GM12864 (cell line): ENCODE measurements at regions not wholly inside any gene's neighbourhood (a gene's known extent, or its start where the extent isn't known, plus 50 kb on each side); places are given as distances from the start of the nearest gene placed in this dataset.

Experiments
- DNase-seq: peaks from one replicate; pipeline ENCODE4 v3.0.0-alpha.2; 2011; ENCODE audit warnings: low read depth
- H3K4me3 ChIP-seq: 2 replicates; pipeline ENCODE4 v1.5.1; 2011; ENCODE audit warnings: mild to moderate bottlenecking, low read depth, low read length, control low read depth
- TF ChIP-seq, protein P1 (sequence below): IDR thresholded peaks from 2 replicates; pipeline ENCODE4 v1.5.1; 2011; ENCODE audit warnings: low read depth, mild to moderate bottlenecking, moderate library complexity, low read length, control low read depth, inconsistent platforms; ENCODE audit errors: missing control alignments

DNA sequence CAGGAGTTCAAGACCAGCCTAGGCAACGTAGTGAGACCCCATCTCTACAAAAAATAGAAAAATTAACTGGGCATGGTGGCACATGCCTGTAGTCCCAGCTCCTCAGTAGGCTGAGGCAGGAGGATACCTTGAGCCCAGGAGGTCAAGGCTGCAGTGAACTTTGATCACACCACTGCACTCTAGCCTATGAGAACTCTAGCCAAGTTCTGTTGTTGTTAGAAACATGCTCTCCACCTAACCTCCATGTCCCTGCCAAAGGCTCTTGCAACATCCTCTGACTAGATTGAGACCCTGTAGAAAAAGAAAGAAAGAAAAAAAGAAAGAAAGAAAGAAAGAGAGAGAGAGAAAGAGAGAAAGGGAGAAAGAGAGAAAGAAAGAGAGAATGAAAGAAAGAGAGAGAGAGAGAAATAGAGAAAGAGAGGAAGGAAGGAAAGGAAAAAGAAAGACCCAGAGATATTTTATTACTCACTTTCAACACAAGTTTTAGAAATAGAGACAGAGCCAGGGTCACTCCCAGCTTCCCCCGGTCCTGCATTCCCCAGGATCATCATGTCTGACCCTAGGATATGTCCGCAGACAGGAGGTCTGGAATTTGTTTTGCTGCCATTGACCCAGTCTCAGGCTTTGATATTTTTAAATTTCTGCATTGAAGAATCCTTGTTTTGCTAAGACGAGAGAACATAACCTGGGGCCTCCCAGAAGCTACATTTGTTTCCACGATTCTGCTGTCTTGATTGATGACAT, 376.5 kb upstream of the CDH5 start:
- no peak for DNase-seq
- H3K4me3 ChIP-seq: no peak overlapping the region
- TF ChIP-seq, protein P1, sequence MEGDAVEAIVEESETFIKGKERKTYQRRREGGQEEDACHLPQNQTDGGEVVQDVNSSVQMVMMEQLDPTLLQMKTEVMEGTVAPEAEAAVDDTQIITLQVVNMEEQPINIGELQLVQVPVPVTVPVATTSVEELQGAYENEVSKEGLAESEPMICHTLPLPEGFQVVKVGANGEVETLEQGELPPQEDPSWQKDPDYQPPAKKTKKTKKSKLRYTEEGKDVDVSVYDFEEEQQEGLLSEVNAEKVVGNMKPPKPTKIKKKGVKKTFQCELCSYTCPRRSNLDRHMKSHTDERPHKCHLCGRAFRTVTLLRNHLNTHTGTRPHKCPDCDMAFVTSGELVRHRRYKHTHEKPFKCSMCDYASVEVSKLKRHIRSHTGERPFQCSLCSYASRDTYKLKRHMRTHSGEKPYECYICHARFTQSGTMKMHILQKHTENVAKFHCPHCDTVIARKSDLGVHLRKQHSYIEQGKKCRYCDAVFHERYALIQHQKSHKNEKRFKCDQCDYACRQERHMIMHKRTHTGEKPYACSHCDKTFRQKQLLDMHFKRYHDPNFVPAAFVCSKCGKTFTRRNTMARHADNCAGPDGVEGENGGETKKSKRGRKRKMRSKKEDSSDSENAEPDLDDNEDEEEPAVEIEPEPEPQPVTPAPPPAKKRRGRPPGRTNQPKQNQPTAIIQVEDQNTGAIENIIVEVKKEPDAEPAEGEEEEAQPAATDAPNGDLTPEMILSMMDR: no peak

DNA sequence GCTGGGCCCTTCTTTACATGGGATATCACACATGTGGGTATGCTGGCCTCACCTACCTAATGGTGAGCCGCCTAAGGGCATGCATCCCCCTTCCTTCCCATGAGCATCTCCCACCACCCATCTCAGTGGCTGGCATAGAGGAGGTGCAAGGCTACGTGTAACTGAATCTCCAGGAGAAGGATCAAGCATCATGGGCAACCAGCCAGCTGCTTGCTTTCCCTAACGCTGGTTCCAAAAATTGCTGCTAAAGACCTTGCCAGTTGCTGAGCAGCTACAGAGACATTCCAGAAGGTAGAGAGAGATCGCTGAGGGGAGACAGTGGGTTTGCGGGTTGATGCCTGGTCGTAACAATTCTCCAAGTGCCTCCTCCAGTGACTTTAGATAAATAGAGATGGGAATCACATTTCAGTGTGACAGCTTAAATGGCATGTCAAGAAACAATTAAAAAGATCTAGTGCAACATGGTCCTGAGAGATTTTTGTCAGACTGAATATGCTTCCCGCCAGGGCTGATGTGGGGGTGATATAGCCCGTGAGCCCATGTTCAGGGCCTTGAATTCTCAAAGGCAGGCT, 378.4 kb upstream of the CDH5 start:
- TF ChIP-seq, protein P1: no peak
- no peak overlapping the region for H3K4me3 ChIP-seq
- DNase-seq: no peak

DNA sequence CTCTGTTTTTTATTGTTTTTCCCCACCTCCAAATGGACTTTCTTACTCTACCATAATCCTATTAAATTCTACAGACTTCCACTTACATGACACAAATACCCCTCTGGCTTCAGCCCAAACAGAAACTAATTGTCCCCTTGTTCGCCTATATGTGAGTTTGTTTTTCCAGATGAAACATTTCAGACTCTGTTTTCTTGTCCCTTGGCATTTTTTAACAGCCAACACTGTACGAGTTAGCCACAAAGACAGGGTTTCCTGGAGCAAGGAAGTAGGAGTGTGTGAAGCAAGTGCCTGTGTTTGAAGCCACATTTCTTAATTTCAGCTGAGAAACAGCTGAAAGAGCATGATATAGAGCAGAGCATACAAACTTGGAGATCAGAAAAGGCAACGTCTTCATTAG, 382.2 kb upstream of the CDH5 start:
- no peak for DNase-seq
- H3K4me3 ChIP-seq: no peak overlapping the region
- TF ChIP-seq, protein P1: no peak

DNA sequence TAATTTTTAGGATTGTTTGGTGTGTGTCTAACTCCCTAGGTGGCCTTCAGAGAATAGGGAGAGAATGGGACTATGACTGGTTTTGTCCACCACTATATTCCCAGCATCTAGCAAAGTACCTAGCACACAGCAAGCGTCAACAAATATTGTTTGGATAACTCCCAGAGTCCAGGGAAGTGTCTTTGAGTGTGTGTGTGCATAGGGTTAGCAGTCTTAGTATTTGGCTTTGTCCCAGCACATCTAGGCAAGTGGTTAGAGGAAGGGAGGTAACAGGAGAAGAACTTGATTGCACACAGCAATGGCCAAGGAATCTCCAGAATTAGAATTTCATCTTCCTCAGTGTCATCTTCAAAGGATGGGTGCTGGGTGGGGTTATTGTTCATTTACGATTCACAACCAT, 385.4 kb upstream of the CDH5 start:
- no peak for DNase-seq
- no peak overlapping the region for H3K4me3 ChIP-seq

DNA sequence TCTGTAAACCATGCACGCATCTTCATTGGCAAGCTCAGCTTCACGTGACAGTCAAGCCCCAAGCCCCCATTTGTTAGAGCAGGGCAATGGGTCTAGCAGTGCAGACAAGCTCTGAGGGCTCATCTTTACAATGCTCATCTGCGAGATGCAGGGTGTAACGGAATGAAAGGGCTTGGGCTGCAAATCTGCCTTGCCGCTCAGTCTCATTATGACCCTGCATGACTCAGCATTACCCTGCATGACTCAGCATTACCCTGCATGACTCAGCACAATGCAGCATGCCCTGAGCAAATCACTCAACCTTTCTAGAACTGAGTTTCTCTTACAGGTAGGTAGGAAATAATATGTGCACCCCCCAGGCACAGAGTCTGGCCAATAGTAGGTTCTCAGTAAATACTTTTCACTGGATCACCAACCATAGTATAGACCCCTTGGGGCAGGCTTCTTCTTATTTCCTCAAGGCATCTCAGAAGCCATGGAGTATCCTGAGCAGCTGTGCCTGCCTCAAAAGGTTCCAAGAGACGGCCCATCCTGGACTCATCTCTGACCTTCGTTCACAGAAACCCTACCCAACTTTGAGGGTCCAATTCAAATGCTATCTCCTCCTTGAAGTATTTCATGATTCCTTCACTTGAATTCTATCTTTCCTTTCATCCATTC, 391.3 kb upstream of the CDH5 start:
- no peak overlapping the region for H3K4me3 ChIP-seq
- no peak for DNase-seq
- TF ChIP-seq, protein P1: no peak

More for the DNA sequence above, 385.4 kb upstream of the CDH5 start:
- TF ChIP-seq, protein P1: no peak

DNA sequence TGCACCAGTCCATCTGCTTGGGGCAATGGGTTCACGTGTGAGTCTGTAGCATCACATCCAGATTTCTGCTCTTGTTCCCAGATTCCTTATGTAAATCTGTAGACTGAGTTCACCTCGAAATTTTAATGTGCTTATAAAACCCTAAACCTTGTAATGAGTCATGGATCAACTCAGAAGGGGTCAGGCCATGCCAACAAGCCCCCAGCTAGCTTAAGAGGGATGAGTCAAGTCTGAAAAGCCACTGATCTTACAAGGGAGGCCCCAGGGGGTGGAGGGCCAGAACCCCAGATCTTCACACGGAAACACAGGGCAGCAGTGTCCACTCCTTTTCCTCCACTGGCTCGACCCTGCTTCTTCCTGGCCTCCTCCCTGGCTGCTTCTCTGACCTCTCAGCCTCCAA, 399.1 kb upstream of the CDH5 start:
- no peak overlapping the region for H3K4me3 ChIP-seq
- no peak for DNase-seq
- TF ChIP-seq, protein P1: no peak
